ENCODE measurements at regions not wholly inside any gene's neighbourhood (a gene's known extent, or its start where the extent isn't known, plus 50 kb on each side); places are given as distances from the start of the nearest gene placed in this dataset.

DNA sequence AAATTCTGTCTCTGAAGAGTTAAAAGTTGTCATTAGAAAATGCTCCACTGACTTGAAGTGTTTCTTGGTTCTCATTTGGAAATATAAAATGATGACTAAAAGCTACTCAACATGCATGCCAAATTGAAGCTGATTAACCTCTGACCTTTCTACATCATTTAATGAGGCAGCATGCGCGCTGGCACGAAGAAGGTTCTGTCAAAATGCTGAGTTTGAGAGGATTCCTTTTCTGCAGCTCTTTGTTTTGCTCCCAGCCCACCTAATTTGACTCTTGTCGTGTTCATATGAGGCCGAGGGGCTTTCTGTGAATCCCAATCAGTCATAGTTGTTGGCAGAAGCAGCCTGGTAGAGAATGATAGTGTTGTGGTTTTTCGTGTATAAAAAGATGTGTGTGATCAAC is 153.4 kb downstream of the BRMS1L start:
- ATAC-seq = no peak
- H3K9me3 ChIP-seq = no peaks in the 10 kb centered on the region
- H3K4me1 ChIP-seq = no peaks in the 10 kb centered on the region
- 58 to 68% methylated on average over 6 of the region's 6 CpGs for WGBS, 2 donors (ENCODE audit: low coverage in 1 of 2)
- no peaks in the 10 kb centered on the region for H3K27me3 ChIP-seq
- H3K36me3 ChIP-seq = no peaks in the 10 kb centered on the region
- H3K27ac ChIP-seq = no peak overlapping the region
- H3K4me3 ChIP-seq = no peak overlapping the region
- no peak for TF ChIP-seq EP300 (IDR thresholded peaks at IDR 0.05)
- no peak for TF ChIP-seq POLR2AphosphoS5 (IDR thresholded peaks at IDR 0.05)
- TF ChIP-seq, protein P1, sequence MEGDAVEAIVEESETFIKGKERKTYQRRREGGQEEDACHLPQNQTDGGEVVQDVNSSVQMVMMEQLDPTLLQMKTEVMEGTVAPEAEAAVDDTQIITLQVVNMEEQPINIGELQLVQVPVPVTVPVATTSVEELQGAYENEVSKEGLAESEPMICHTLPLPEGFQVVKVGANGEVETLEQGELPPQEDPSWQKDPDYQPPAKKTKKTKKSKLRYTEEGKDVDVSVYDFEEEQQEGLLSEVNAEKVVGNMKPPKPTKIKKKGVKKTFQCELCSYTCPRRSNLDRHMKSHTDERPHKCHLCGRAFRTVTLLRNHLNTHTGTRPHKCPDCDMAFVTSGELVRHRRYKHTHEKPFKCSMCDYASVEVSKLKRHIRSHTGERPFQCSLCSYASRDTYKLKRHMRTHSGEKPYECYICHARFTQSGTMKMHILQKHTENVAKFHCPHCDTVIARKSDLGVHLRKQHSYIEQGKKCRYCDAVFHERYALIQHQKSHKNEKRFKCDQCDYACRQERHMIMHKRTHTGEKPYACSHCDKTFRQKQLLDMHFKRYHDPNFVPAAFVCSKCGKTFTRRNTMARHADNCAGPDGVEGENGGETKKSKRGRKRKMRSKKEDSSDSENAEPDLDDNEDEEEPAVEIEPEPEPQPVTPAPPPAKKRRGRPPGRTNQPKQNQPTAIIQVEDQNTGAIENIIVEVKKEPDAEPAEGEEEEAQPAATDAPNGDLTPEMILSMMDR (IDR thresholded peaks at IDR 0.05) = no peak
- TF ChIP-seq POLR2A (IDR thresholded peaks at IDR 0.05) = no peak

DNA sequence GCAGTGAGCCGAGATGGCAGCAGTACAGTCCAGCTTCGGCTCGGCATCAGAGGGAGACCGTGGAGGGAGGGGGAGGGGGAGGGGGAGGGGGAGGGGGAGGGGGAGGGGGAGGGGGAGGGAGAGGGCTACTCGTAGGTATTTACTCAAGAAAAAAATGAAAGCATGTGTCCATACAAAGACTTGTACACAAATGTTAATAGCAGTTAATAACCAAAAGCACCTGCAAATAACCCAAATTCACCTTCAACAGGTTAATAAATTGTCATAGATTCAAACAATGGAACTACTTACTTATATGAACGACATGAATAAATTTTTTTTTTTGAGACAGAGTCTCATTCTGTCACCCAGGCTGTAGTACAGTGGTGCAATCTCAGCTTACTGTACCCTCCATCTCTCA is 152.4 kb downstream of the BRMS1L start:
- 78 to 83% methylated on average over 2 to 6 of the region's 6 CpGs for WGBS, 2 donors (ENCODE audit: low coverage in 1 of 2)

DNA sequence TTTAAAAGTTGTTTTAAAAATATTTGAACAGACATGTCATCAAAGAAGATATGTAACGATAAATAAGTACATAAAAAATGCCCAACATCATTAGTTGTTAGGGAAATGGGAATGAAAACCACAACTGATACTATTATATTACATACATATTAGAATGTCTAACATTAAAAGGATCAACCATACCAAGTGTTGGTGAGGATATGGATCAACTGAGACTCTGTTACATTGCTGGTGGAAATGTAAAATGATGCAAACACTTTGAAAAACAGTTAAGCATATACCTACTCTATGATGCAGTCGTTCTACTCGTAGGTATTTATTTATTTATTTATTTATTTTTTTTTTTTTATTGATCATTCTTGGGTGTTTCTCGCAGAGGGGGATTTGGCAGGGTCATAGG is 149.7 kb downstream of the BRMS1L start:
- Histone ChIP-seq H3K27me3 (no peaks in the 10 kb centered on the region), H3K27ac (no peak overlapping the region), H3K4me1 (no peaks in the 10 kb centered on the region), H3K36me3 (no peaks in the 10 kb centered on the region), H3K4me3 (no peak overlapping the region), H3K9me3 (no peaks in the 10 kb centered on the region)
- 94 to 100% methylated on average over 3 to 4 of the region's 4 CpGs for whole genome bisulfite sequencing, 2 donors (ENCODE audit: low coverage in 1 of 2)
- ATAC-seq = no peak
- TF ChIP-seq, protein P1 (IDR thresholded peaks at IDR 0.05) = no peak
- no peak for TF ChIP-seq POLR2A (IDR thresholded peaks at IDR 0.05)
- TF ChIP-seq EP300 (IDR thresholded peaks at IDR 0.05) = no peak
- TF ChIP-seq POLR2AphosphoS5 (IDR thresholded peaks at IDR 0.05) = no peak

More for the DNA sequence above, 152.4 kb downstream of the BRMS1L start:
- Histone ChIP-seq H3K4me3 (no peak overlapping the region), H3K4me1 (no peaks in the 10 kb centered on the region), H3K36me3 (no peaks in the 10 kb centered on the region), H3K27me3 (no peaks in the 10 kb centered on the region), H3K27ac (no peak overlapping the region), H3K9me3 (no peaks in the 10 kb centered on the region)
- no peak for ATAC-seq
- TF ChIP-seq POLR2A (IDR thresholded peaks at IDR 0.05) = no peak
- no peak for TF ChIP-seq POLR2AphosphoS5 (IDR thresholded peaks at IDR 0.05)
- TF ChIP-seq, protein P1 (IDR thresholded peaks at IDR 0.05) = no peak
- no peak for TF ChIP-seq EP300 (IDR thresholded peaks at IDR 0.05)

DNA sequence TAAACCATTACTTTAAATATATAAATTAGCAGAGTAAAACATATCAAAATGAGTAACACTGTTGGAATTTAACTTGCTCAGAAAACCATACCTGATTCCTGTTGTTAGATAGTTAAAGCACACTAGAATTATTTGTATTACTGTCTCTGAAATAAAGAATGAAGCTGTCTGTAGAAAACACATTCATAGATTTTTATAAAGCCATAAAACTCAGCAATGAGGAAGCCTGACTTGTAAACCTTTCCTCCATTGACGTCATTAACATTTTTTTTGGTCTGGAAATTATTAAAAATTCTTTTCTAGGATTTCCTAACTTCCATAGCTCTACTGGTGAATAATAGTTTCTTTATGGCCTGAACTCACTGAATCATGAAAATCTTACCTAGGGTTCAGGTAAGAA is 147.6 kb downstream of the BRMS1L start:
- no peaks in the 10 kb centered on the region for H3K36me3 ChIP-seq
- no peak for ATAC-seq
- WGBS, 2 donors (ENCODE audit: low coverage in 1 of 2) = 60 to 83% methylated on average over 1 of the region's 1 CpG
- TF ChIP-seq, protein P1 (IDR thresholded peaks at IDR 0.05) = no peak
- TF ChIP-seq POLR2AphosphoS5 (IDR thresholded peaks at IDR 0.05) (no peak), POLR2A (IDR thresholded peaks at IDR 0.05) (no peak), EP300 (IDR thresholded peaks at IDR 0.05) (no peak)
- H3K4me1 ChIP-seq = no peaks in the 10 kb centered on the region
- H3K9me3 ChIP-seq = no peaks in the 10 kb centered on the region
- H3K27me3 ChIP-seq = no peaks in the 10 kb centered on the region
- no peak overlapping the region for H3K27ac ChIP-seq
- H3K4me3 ChIP-seq = no peak overlapping the region

DNA sequence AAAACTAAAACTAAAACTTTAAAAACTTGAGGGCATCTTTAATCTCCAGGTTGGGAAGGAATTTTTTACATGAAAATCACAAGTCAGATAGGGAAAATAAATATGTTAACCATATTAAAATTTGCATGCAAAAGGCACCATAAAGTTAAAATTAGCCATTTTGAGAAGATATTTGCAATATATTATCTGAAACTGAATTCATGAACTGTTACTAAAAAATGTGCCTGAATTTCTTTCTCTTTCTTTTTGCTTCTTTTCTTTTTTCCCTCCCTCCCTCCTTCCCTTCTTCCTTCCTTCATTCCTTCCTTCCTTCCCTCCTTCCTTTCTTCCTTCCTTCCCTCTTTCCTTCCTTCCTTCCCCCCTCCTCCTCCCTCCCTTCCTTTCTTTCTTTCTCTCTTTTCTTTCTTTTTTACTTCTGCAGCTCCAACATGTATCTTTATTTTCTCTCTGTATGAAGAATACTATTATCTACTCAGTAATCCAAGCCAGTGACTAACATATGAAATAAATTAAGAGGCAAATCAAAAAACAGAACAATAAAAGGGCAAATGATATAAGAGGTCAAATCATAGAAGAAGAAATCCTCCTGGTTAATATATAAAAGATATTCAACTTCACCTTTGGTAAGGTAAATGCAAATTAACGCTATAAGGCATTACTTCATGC is 146.0 kb downstream of the BRMS1L start:
- Histone ChIP-seq H3K4me1 (no peaks in the 10 kb centered on the region), H3K4me3 (no peak overlapping the region), H3K27ac (no peak overlapping the region), H3K27me3 (no peaks in the 10 kb centered on the region), H3K9me3 (no peaks in the 10 kb centered on the region), H3K36me3 (no peaks in the 10 kb centered on the region)
- 88 to 90% methylated on average over 1 of the region's 1 CpG for WGBS, 2 donors (ENCODE audit: low coverage in 1 of 2)
- no peak for ATAC-seq
- TF ChIP-seq, protein P1 (IDR thresholded peaks at IDR 0.05) = no peak
- TF ChIP-seq EP300 (IDR thresholded peaks at IDR 0.05) (no peak), POLR2A (IDR thresholded peaks at IDR 0.05) (no peak), POLR2AphosphoS5 (IDR thresholded peaks at IDR 0.05) (no peak)

All from gastroesophageal sphincter (tissue), 4 donors.